C4-2B (cell line): ENCODE measurements at regions not wholly inside any gene's neighbourhood (a gene's known extent, or its start where the extent isn't known, plus 50 kb on each side); places are given as distances from the start of the nearest gene placed in this dataset.

Source experiments
- ZFX ChIP-seq: fragments of 450-650 bp; IDR thresholded peaks from 2 replicates; pipeline ENCODE4 v1.6.1; 2017
- TF ChIP-seq, protein P1 (sequence below): fragments of 450-650 bp; conservative IDR thresholded peaks from 2 replicates; pipeline ENCODE4 v1.5.1; 2017; ENCODE audit warnings: mild to moderate bottlenecking

DNA sequence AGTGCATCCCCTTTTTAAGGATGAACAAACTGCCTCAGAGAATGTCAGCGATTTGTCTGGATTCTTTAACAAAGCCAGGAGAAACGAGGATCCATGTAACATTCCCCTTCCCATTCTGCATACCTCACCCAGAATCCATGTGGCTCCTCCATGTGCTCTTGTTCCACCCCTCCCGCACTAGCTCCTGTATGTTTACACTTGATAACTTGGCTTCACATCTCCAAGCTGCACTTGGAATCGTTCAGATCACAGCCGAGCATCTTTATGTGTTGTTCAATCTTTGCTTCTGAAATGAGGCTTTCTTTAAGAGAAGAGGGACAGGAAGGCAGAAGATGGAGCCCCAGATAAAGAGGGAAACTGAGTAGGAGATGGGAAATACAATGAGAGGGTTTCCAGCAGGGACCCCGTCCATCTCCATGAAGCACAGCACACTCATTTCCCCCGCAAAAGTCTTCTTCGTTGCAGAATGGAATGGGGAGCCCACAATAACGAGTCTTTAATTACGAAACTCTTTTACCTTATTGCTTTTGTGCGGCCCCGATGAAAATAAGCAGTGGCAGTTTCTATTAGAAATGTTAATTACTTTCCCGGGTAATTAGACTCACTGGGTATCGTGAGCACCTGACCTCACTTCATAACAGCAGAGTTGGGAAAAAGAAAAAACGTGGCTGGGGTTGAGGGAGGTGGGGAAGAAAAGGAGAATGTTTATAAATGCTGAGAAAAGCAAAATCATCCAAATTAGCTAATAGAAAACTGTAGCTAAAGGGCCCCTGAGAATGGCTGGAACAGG, 96.8 kb upstream of the ISX start:
- TF ChIP-seq, protein P1, sequence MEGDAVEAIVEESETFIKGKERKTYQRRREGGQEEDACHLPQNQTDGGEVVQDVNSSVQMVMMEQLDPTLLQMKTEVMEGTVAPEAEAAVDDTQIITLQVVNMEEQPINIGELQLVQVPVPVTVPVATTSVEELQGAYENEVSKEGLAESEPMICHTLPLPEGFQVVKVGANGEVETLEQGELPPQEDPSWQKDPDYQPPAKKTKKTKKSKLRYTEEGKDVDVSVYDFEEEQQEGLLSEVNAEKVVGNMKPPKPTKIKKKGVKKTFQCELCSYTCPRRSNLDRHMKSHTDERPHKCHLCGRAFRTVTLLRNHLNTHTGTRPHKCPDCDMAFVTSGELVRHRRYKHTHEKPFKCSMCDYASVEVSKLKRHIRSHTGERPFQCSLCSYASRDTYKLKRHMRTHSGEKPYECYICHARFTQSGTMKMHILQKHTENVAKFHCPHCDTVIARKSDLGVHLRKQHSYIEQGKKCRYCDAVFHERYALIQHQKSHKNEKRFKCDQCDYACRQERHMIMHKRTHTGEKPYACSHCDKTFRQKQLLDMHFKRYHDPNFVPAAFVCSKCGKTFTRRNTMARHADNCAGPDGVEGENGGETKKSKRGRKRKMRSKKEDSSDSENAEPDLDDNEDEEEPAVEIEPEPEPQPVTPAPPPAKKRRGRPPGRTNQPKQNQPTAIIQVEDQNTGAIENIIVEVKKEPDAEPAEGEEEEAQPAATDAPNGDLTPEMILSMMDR, result no peak
- TF ChIP-seq ZFX, result no peak
